Activated CD8-positive, alpha-beta T cell treated with anti-CD3 and anti-CD28 coated beads for 36 hours (primary cell): ENCODE measurements at regions not wholly inside any gene's neighbourhood (a gene's known extent, or its start where the extent isn't known, plus 50 kb on each side); places are given as distances from the start of the nearest gene placed in this dataset.

ENCODE experiments used
- ATAC-seq: fragments of 200-7000 bp; cut with Tn5 transposase; one replicate; pipeline ENCODE4 v1.10.0; 2021; ENCODE audit warnings: mild to moderate bottlenecking, moderate library complexity
- CTCF ChIA-PET: fragments of 350-600 bp; sonication (Branson Sonifier 250); formaldehyde crosslinking; loops from one replicate; lab custom pipeline; 2021; ENCODE audit warnings: antibody characterized with exemption; lab: Charles Lee
- POLR2A ChIA-PET: fragments of 350-600 bp; sonication (Branson Sonifier 250); formaldehyde crosslinking; loops from one replicate; lab custom pipeline; 2021; ENCODE audit warnings: antibody characterized with exemption; lab: Charles Lee
- DNase-seq: peaks from one replicate; pipeline ENCODE4 v3.0.0-alpha.2; 2020
- H3K27ac Mint-ChIP-seq: one replicate; pipeline ENCODE4 v1.8.0; 2021; ENCODE audit warnings: mild to moderate bottlenecking, mixed read lengths
- H3K27me3 Mint-ChIP-seq: one replicate; pipeline ENCODE4 v1.8.0; 2021; ENCODE audit warnings: mixed read lengths
- H3K36me3 Mint-ChIP-seq: one replicate; pipeline ENCODE4 v1.8.0; 2021; ENCODE audit warnings: low read depth, mixed read lengths
- H3K4me1 Mint-ChIP-seq: one replicate; pipeline ENCODE4 v1.8.0; 2021; ENCODE audit warnings: low read depth, mixed read lengths
- H3K4me3 Mint-ChIP-seq: one replicate; pipeline ENCODE4 v1.8.0; 2021; ENCODE audit warnings: mild to moderate bottlenecking, moderate library complexity, mixed read lengths
- H3K9me3 Mint-ChIP-seq: one replicate; pipeline ENCODE4 v1.8.0; 2021; ENCODE audit warnings: mixed read lengths
- intact Hi-C: fragments of 100-400 bp; cut with micrococcal nuclease; formaldehyde crosslinking; loops from one replicate; pipeline ENCODE4 v1.10.0; 2022
- TF ChIP-seq, protein P1 (sequence below): fragments of 200-600 bp; IDR thresholded peaks from one replicate; pipeline ENCODE4 v1.8.0; 2022; ENCODE audit warnings: antibody characterized with exemption, mild to moderate bottlenecking

- Mint-ChIP-seq H3K36me3 (no peaks in the 10 kb centered on the region), H3K4me1 (no peaks in the 10 kb centered on the region), H3K9me3 (peaks cover 13% of the 10 kb centered on the region), H3K27me3 (no peaks in the 10 kb centered on the region), H3K27ac (no peak overlapping the region), H3K4me3 (no peak overlapping the region)
- DNase-seq (no peak), ATAC-seq (no peak)
- intact Hi-C loops, result no loop called here
- TF ChIP-seq, protein P1, sequence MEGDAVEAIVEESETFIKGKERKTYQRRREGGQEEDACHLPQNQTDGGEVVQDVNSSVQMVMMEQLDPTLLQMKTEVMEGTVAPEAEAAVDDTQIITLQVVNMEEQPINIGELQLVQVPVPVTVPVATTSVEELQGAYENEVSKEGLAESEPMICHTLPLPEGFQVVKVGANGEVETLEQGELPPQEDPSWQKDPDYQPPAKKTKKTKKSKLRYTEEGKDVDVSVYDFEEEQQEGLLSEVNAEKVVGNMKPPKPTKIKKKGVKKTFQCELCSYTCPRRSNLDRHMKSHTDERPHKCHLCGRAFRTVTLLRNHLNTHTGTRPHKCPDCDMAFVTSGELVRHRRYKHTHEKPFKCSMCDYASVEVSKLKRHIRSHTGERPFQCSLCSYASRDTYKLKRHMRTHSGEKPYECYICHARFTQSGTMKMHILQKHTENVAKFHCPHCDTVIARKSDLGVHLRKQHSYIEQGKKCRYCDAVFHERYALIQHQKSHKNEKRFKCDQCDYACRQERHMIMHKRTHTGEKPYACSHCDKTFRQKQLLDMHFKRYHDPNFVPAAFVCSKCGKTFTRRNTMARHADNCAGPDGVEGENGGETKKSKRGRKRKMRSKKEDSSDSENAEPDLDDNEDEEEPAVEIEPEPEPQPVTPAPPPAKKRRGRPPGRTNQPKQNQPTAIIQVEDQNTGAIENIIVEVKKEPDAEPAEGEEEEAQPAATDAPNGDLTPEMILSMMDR, result no peak
- CTCF ChIA-PET, result interaction anchor here (1.4 kb wide), 1 partner anchor 9 kb away, joined by 3 read pairs; no protein-coding TSS in a partner anchor
- POLR2A ChIA-PET, result no interaction called here
Observed at GRCh38 chr20:12173347-12174012, 255.8 kb downstream of the BTBD3 start.

GRCh38 chr20:12175538-12175937 lies 257.8 kb downstream of the BTBD3 start:
- H3K9me3 Mint-ChIP-seq, result peaks cover 5% of the 10 kb centered on the region
- ChIA-PET CTCF (no interaction called here), POLR2A (no interaction called here)
- H3K4me1 Mint-ChIP-seq, result no peaks in the 10 kb centered on the region
- TF ChIP-seq, protein P1, result no peak
- H3K36me3 Mint-ChIP-seq, result no peaks in the 10 kb centered on the region
- intact Hi-C loops, result no loop called here
- H3K27ac Mint-ChIP-seq, result no peak overlapping the region
- ATAC-seq, result no peak
- H3K27me3 Mint-ChIP-seq, result no peaks in the 10 kb centered on the region
- no peak for DNase-seq
- no peak overlapping the region for H3K4me3 Mint-ChIP-seq

DNA sequence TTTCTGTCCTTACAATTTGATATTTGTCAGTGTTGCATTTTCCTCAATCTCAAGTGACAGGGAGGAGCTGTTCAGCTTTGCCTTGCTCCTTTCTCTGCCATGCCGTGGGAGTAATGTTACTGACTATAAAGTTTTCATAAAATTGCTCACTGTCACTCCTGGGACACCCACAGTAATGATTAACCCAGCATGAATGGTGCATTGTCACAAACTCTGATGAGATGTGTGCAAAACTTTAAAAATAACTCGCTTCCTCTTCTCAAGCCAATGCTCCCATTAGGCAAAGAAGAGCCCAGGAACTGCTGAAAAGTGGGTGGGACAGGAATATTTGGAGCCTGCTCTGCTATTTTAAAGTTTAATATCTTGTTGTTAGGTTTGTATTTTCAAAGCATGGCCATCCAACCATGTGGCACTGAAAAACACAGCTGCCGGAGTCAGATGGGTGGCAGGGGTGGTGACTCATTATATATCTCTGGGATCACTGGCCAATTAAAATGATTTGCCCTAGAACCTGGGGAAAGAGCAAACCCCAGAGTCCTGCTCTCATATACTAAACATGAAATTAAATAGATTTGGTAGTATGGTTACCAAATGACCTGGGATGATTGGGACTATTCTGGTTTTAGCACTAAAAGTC lies 260.1 kb downstream of the BTBD3 start:
- no peak overlapping the region for H3K4me3 Mint-ChIP-seq
- TF ChIP-seq, protein P1, result no peak
- no peaks in the 10 kb centered on the region for H3K4me1 Mint-ChIP-seq
- H3K36me3 Mint-ChIP-seq, result no peaks in the 10 kb centered on the region
- ChIA-PET CTCF (no interaction called here), POLR2A (no interaction called here)
- intact Hi-C loops, result no loop called here
- DNase-seq (no peak), ATAC-seq (no peak)
- no peak overlapping the region for H3K27ac Mint-ChIP-seq
- H3K27me3 Mint-ChIP-seq, result no peaks in the 10 kb centered on the region
- H3K9me3 Mint-ChIP-seq, result peaks cover 4% of the 10 kb centered on the region

- H3K4me1 Mint-ChIP-seq, result no peaks in the 10 kb centered on the region
- H3K4me3 Mint-ChIP-seq, result no peak overlapping the region
- no peak for DNase-seq
- TF ChIP-seq, protein P1, result no peak
- H3K9me3 Mint-ChIP-seq, result peaks cover 1% of the 10 kb centered on the region
- ATAC-seq, result no peak
- no peaks in the 10 kb centered on the region for H3K27me3 Mint-ChIP-seq
- POLR2A ChIA-PET, result interaction anchor here (0.6 kb wide), 1 partner anchor 459 kb away, joined by 4 read pairs; no protein-coding TSS in a partner anchor
- H3K36me3 Mint-ChIP-seq, result no peaks in the 10 kb centered on the region
- H3K27ac Mint-ChIP-seq, result no peak overlapping the region
- intact Hi-C loops, result no loop called here
- CTCF ChIA-PET, result no interaction called here
Observed at GRCh38 chr20:12179692-12180091, 262.0 kb downstream of the BTBD3 start.

- DNase-seq, result no peak
- ChIA-PET CTCF (no interaction called here), POLR2A (no interaction called here)
- TF ChIP-seq, protein P1, result no peak
- Mint-ChIP-seq H3K4me3 (no peak overlapping the region), H3K9me3 (peaks cover 1% of the 10 kb centered on the region), H3K36me3 (no peaks in the 10 kb centered on the region), H3K4me1 (no peaks in the 10 kb centered on the region), H3K27me3 (no peaks in the 10 kb centered on the region), H3K27ac (no peak overlapping the region)
- no peak for ATAC-seq
- intact Hi-C loops, result no loop called here
Observed at GRCh38 chr20:12180107-12180661, 262.5 kb downstream of the BTBD3 start.
